Ovary (tissue), 3 donors: ENCODE measurements at regions not wholly inside any gene's neighbourhood (a gene's known extent, or its start where the extent isn't known, plus 50 kb on each side); places are given as distances from the start of the nearest gene placed in this dataset.

ENCODE experiments used
- CTCF ChIP-seq, 3 donors: fragments of 450-650 bp in 2 of 3; fragments of 200-600 bp in 1 of 3; IDR thresholded peaks; one replicate each; pipeline versions ENCODE4 v1.5.1 to v1.8.0; 2016 to 2022; ENCODE audit warnings: antibody characterized with exemption in 3 of 3, mild to moderate bottlenecking in 1 of 3
- EP300 ChIP-seq: sonication (generic); formaldehyde crosslinking; IDR thresholded peaks from one replicate; pipeline ENCODE4 v1.6.1; 2017; ENCODE audit warnings: antibody characterized with exemption
- POLR2A ChIP-seq: fragments of 450-650 bp; IDR thresholded peaks from one replicate; pipeline ENCODE4 v1.6.1; 2017; ENCODE audit warnings: antibody characterized with exemption, mild to moderate bottlenecking, moderate library complexity
- donor health status: DM: no; HTN: no; CAD: no.

DNA sequence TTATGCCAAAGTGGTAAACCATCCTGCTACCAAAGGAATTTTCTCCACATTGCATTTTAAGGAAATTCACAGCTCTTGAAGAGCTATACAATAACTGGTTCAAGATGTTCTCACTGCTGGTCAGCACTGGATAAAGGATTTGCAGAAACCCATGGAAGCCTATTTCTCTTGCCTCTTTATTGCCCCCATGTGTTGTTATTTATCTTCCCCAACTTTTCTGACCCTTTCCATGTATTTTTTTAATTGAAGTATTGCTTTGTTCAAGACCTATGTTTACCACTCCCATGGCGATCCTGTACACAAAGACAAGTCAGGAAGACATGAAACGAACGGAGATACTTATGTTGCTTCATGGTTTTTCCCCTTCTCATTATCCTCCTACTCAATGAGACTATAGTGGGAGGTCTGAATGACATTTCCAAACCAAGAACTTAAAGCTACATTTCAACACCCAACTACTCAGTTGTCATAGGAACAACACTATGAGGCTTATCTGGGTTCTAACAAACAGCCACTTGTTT, 566.4 kb upstream of the DIPK2B start:
- TF ChIP-seq CTCF (IDR thresholded peaks at IDR 0.05) (no peak), POLR2A (no peak), EP300 (no peak)
